Panc1 (cell line): ENCODE measurements at regions not wholly inside any gene's neighbourhood (a gene's known extent, or its start where the extent isn't known, plus 50 kb on each side); places are given as distances from the start of the nearest gene placed in this dataset.

ENCODE experiments used
- ATAC-seq: fragments of 200-7000 bp; cut with Tn5 transposase; 2 replicates; pipeline ENCODE4 v1.9.1; 2020; ENCODE audit warnings: mild to moderate bottlenecking, moderate library complexity
- BruUV-seq: library from RNA; stranded (reverse); fragments of 400-500 nt; replicated peaks from 2 replicates; lab custom pipeline; 2021; lab: Mats Ljungman, UMichigan
- CTCF ChIA-PET: fragments of 300-600 bp; sonication (Branson Sonifier 250); formaldehyde crosslinking; loops from one replicate; lab custom pipeline; 2022; ENCODE audit warnings: antibody characterized with exemption; lab: Charles Lee
- POLR2A ChIA-PET: fragments of 300-600 bp; sonication (Branson Sonifier 250); formaldehyde crosslinking; loops from one replicate; lab custom pipeline; 2022; ENCODE audit warnings: antibody characterized with exemption; lab: Charles Lee
- DNase-seq: peaks from one replicate; pipeline ENCODE4 v3.0.0-alpha.2; 2010; ENCODE audit warnings: low read depth, low spot score
- H3K27ac ChIP-seq: 2 replicates; pipeline ENCODE4 v1.5.1; 2011; ENCODE audit warnings: mild to moderate bottlenecking, low read length, inconsistent platforms
- H3K27me3 ChIP-seq: fragments of 200-500 bp; sonication (Bioruptor generic); 2 replicates; pipeline ENCODE4 v1.6.0; 2014; ENCODE audit warnings: low read length, inconsistent platforms; ENCODE audit not compliant: control insufficient read depth, insufficient read depth
- H3K36me3 ChIP-seq: fragments of 200-500 bp; sonication (Bioruptor generic); 2 replicates; pipeline ENCODE4 v1.5.1; 2014; ENCODE audit warnings: inconsistent platforms, mild to moderate bottlenecking, low read length, moderate library complexity; ENCODE audit not compliant: control insufficient read depth, insufficient read depth
- H3K4me1 ChIP-seq: 2 replicates; pipeline ENCODE4 v1.5.1; 2011; ENCODE audit warnings: inconsistent platforms, mild to moderate bottlenecking, low read length, moderate library complexity; ENCODE audit not compliant: control insufficient read depth, insufficient read depth
- H3K4me3 ChIP-seq, 2 experiments: 2 replicates each; pipeline ENCODE4 v1.5.1; 2011 to 2012; ENCODE audit warnings: low read depth in 2 of 2, low read length in 2 of 2, mild to moderate bottlenecking in 2 of 2, inconsistent platforms in 1 of 2, moderate library complexity in 1 of 2
- H3K9me3 ChIP-seq: fragments of 200-500 bp; sonication (Bioruptor generic); 2 replicates; pipeline ENCODE4 v1.5.1; 2014; ENCODE audit warnings: low read depth, mild to moderate bottlenecking, inconsistent platforms, low read length, moderate library complexity; ENCODE audit not compliant: control insufficient read depth, insufficient read depth
- POLR2AphosphoS5 ChIP-seq: IDR thresholded peaks from 2 replicates; pipeline ENCODE4 v1.6.1; 2012; ENCODE audit warnings: mild to moderate bottlenecking, low read depth, low read length, moderate library complexity
- REST ChIP-seq, 2 experiments: IDR thresholded peaks; 2 replicates each; pipeline ENCODE4 v1.6.1; 2011 to 2012; ENCODE audit warnings: low read depth in 2 of 2, control low read depth in 1 of 2, low read length in 1 of 2, mild to moderate bottlenecking in 1 of 2, moderate library complexity in 1 of 2; ENCODE audit not compliant: insufficient read depth in 1 of 2
- SIN3A ChIP-seq: IDR thresholded peaks from 2 replicates; pipeline ENCODE4 v1.6.1; 2012; ENCODE audit warnings: low read depth, mild to moderate bottlenecking, low read length, moderate library complexity, borderline replicate concordance; ENCODE audit not compliant: insufficient read depth
- TCF7L2 ChIP-seq: IDR thresholded peaks from 2 replicates; pipeline ENCODE4 v1.6.1; 2011; ENCODE audit warnings: mild to moderate bottlenecking, low read depth, low read length, inconsistent platforms
- in situ Hi-C: cut with HindIII; loops from 2 replicates; pipeline ENCODE4 v1.10.0; 2016; ENCODE audit warnings: low sequenced_read_pairs, low pct_unique_long_range_greater_than_20kb
- intact Hi-C: fragments of 100-400 bp; cut with micrococcal nuclease; formaldehyde crosslinking; loops from one replicate; pipeline ENCODE4 v1.10.0; 2022; ENCODE audit not compliant: unreplicated experiment
- TF ChIP-seq, protein P1 (sequence below): fragments of 450-650 bp; IDR thresholded peaks from 2 replicates; pipeline ENCODE4 v1.5.1; 2017; ENCODE audit warnings: mild to moderate bottlenecking

GRCh38 chr20:22403632-22404361 lies 180.6 kb downstream of the FOXA2 start:
- in situ Hi-C loops (no loop called here), intact Hi-C loops (no loop called here)
- peak overlapping the region; percentile 87 for H3K27ac ChIP-seq
- TF ChIP-seq, protein P1, sequence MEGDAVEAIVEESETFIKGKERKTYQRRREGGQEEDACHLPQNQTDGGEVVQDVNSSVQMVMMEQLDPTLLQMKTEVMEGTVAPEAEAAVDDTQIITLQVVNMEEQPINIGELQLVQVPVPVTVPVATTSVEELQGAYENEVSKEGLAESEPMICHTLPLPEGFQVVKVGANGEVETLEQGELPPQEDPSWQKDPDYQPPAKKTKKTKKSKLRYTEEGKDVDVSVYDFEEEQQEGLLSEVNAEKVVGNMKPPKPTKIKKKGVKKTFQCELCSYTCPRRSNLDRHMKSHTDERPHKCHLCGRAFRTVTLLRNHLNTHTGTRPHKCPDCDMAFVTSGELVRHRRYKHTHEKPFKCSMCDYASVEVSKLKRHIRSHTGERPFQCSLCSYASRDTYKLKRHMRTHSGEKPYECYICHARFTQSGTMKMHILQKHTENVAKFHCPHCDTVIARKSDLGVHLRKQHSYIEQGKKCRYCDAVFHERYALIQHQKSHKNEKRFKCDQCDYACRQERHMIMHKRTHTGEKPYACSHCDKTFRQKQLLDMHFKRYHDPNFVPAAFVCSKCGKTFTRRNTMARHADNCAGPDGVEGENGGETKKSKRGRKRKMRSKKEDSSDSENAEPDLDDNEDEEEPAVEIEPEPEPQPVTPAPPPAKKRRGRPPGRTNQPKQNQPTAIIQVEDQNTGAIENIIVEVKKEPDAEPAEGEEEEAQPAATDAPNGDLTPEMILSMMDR, result no peak
- peak; percentile 51; the same call in 1 of the 2 replicates for TF ChIP-seq SIN3A
- no peaks in the 10 kb centered on the region for H3K36me3 ChIP-seq
- H3K9me3 ChIP-seq, result no peaks in the 10 kb centered on the region
- DNase-seq (no peak), ATAC-seq (peak; percentile 74)
- ChIA-PET CTCF (no interaction called here), POLR2A (no interaction called here)
- H3K4me1 ChIP-seq, result peaks cover 30% of the 10 kb centered on the region
- no peaks in the 10 kb centered on the region for H3K27me3 ChIP-seq
- BruUV-seq, result no TSS peak
- peak overlapping the region; percentile 37 to 58 for H3K4me3 ChIP-seq

DNA sequence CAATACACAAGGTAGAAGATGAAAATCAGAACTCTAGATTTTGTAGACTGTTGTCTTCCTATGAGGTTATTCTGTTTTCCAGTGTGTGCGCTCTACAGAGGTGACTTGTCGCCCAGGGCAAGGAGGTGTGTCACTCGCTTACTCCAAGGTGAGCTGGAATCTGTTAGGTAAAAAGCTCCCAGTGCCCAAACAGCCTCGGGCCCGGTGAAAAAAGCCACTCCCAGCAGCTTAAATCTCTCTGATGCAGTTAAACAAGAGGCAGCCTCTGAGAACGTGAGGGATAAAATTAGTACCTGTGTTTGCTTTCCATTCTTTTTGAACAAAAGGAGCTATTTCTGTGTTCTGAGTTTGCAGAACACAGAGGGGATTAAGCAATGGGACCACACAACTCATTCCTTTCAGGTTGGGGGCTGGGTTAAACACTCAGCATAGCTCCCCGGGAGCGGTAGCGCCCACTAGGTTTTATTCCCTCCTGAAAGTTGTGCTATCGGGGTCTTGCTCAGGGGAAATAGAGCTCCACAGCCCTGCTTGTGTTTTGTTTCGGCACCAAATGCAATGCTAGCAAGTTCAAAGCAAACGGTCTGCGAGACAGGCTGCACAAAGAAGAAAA lies 181.2 kb downstream of the FOXA2 start:
- Histone ChIP-seq H3K4me1 (peaks cover 30% of the 10 kb centered on the region), H3K4me3 (peak overlapping the region; percentile 37 to 58), H3K27ac (peak overlapping the region; percentile 87), H3K27me3 (no peaks in the 10 kb centered on the region), H3K9me3 (no peaks in the 10 kb centered on the region), H3K36me3 (no peaks in the 10 kb centered on the region)
- DNase-seq (no peak), ATAC-seq (peak; percentile 52)
- BruUV-seq, result no TSS peak
- intact Hi-C loops, result no loop called here
- ChIA-PET CTCF (no interaction called here), POLR2A (no interaction called here)
- TF ChIP-seq SIN3A (no peak), POLR2AphosphoS5 (no peak; the same call in 1 of the 2 replicates), TCF7L2 (0 out of 2 replicates have a peak, but pooled peaks have one; percentile 35), REST (IDR thresholded peaks at IDR 0.05; ENCODE audit: insufficient read depth in 1 of 2, low read depth in 2 of 2, low read length in 1 of 2) (no peak)
- TF ChIP-seq, protein P1, result peak; percentile 30; the same call in 1 of the 2 replicates
- in situ Hi-C loops, result no loop called here
